NCI-H2107 (cell line): ENCODE measurements at regions not wholly inside any gene's neighbourhood (a gene's known extent, or its start where the extent isn't known, plus 50 kb on each side); places are given as distances from the start of the nearest gene placed in this dataset.

Experiments used
- DNase-seq: peaks from one replicate; lab custom pipeline; 2025; lab: John Stamatoyannopoulos, UW

DNA sequence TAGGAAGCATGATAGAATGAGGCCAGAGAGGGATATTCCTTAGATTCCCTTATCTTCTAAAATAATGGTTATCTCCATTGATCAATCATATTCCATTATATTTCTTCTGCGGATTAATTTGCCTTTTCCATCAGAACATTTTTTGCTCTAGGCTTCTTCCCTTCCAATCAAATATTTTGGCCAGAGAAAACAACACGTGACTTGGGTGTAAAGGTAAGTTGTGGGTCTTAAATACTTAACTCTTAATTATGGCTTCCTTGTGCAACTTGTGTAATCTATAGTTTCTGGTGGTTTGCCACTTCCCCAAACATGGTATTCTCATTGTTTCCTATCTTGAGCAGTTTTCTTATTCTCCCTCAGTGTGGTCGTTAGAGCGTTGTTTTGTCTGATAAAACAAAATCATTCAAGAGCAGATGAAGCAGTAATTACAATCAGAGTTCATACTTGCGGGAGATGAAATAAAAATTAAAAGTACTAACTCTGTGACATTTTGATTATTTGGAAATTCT lies 889.3 kb downstream of the MAT2B start:
- no peak for DNase-seq

GRCh38 chr5:164412531-164412930 lies 907.1 kb downstream of the MAT2B start:
- no peak for DNase-seq

DNA sequence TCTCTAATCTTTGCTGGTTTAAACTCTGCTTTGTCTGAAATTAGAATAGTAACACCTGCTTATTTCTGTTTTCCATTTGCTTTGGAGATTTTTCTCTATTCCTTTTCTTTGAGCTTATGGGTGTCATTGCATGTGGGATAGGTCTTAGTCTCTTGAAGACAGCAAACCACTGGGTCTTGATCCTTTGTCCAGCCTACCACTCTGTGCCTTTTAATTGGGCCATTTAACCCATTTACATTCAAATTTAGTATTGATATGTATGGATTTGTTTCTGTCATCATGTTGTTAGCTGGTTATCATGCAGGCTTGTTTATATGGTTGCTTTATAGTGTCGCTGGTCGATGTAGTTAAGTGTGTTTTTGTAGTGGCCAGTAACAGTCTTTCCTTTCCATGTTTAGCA lies 914.7 kb downstream of the MAT2B start:
- DNase-seq, result no peak

GRCh38 chr5:164422400-164422799 lies 917.0 kb downstream of the MAT2B start:
- no peak for DNase-seq

- no peak for DNase-seq
Measured at GRCh38 chr5:164431634-164432304, 926.4 kb downstream of the MAT2B start.

DNA sequence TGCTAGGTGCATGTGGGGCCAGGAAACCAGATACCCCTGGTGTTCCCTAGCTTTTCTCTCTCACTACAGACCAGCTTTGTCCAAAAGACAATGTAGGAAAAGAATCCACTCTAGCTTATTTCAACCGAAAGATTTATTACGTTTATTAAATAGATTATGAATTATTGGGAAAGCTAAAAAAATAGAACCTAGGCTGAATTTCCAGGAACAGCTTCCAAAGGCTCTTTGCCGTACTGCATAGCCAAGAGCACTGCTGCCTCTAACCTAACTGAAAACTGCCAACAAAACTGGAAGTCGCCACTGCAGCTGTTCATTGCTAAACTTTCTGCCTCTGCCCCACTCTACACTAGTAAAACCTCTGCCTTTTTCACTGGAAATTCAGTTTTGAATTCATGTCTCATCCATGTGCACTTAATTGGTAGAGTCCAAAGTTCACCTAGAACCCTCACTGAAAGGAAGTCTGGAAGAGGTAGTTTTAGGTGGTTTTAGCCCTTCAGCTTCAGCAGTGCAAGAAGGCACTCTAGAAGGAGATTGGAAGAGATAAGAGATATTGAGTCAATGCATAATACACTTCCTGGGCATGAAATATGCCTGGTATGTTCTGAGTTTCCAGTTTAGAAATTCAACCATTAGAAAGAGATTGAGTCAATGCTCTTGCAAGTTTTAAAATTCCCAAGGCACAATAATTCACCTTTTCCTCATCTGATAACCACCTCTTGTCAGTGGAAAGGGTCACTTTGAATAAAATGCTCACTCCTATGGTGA lies 927.9 kb downstream of the MAT2B start:
- DNase-seq, result no peak

DNA sequence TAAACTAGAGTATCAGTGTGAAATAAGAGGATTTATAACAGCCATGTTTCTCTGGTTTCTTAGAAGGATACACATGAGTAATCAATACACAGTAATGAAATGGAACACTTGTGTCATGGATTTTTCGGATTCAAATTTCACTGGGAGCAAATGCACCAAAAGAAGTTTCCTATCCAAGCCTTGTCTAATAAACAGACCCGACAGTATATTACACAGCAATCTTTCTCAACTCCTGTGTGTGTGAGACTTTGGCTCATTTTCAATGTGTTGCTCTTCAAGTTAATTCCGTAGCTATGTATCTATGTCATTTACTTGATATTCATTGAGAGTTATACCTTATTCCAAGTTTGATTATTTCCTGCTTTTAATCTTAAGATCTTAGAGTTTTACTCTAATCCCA lies 930.2 kb downstream of the MAT2B start:
- no peak for DNase-seq

GRCh38 chr5:164439799-164440198 lies 934.4 kb downstream of the MAT2B start:
- DNase-seq, result no peak

DNA sequence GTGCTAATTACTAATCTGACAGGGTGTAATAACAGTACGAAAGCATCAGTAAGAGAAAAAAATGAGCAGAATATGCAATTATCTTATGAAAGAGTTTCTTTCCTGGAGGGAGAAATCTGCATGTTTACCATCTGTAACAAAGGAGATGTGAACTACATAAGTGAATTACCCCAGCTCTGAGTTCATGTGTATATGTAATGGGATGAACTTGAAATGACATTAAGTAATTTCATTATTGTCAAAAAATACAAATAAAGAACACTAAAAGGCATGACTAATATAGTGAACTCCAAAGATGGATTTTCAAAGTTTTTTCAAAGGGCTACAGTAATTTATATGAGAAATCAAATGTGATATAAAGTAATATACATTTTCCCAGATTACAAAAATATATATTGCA lies 944.0 kb downstream of the MAT2B start:
- no peak for DNase-seq

- DNase-seq, result no peak
Measured at GRCh38 chr5:164466033-164466432, 960.6 kb downstream of the MAT2B start.

DNA sequence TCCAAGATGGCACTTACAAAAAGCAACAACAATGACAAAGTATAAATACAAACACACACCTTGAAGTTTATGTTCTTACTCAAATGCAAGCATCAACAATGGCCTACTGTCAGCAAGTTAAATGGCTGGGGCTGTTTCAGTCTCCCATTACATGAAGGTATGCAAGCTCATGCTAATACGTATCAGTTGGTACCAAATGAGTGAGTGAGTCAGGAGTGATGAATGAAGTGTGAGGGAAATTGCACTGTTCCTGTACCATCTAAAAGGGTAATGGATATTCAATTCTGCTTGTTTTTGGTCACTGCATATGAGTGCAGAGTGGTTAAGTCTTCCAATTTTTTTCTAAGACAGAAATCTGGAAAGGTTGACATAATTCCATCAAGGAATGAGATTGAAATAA lies 964.9 kb downstream of the MAT2B start:
- no peak for DNase-seq

DNA sequence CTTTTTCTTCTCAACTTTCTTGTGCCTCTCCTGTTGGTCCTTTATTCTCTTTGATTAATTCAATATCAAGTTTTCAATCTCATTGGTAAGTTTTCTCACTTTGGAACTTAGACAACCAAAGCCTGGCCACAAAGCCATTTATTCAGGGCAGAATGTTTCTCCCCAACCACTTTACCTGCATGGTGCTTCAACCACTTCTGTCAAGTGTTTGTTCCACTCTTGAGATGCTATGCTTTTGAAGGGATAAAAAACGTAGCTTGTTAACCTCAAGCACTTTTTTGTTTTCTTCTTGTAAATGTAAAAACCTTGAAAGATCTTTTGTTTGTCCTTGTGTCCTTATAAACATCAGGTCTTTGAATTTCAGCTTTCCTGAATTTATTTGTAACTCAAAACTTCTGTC lies 966.7 kb downstream of the MAT2B start:
- DNase-seq, result no peak

- no peak for DNase-seq
Measured at GRCh38 chr5:164475339-164475977, 970.0 kb downstream of the MAT2B start.

GRCh38 chr5:164481270-164481669 lies 975.9 kb downstream of the MAT2B start:
- no peak for DNase-seq

- DNase-seq, result no peak
Measured at GRCh38 chr5:164482351-164482750, 976.9 kb downstream of the MAT2B start.

DNA sequence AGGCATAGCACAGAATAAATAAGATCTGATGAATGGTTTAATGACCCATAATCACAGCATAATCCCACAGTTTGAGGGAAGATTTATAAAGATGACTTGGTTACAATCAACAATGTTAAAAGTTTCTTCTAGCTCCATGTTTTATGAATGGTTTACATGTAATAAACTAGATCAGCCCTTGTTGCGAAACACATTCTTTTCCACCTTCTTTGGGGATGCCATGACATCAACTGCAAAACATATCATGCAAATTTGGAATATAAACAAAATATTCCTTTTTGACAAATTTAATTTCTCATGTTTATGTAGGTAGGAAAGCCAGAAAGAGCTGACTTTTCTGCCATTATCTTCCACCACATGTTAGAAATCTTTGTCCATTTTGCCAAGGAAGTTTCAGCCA lies 979.5 kb downstream of the MAT2B start:
- no peak for DNase-seq

- no peak for DNase-seq
Measured at GRCh38 chr5:164487939-164488338, 982.5 kb downstream of the MAT2B start.

DNA sequence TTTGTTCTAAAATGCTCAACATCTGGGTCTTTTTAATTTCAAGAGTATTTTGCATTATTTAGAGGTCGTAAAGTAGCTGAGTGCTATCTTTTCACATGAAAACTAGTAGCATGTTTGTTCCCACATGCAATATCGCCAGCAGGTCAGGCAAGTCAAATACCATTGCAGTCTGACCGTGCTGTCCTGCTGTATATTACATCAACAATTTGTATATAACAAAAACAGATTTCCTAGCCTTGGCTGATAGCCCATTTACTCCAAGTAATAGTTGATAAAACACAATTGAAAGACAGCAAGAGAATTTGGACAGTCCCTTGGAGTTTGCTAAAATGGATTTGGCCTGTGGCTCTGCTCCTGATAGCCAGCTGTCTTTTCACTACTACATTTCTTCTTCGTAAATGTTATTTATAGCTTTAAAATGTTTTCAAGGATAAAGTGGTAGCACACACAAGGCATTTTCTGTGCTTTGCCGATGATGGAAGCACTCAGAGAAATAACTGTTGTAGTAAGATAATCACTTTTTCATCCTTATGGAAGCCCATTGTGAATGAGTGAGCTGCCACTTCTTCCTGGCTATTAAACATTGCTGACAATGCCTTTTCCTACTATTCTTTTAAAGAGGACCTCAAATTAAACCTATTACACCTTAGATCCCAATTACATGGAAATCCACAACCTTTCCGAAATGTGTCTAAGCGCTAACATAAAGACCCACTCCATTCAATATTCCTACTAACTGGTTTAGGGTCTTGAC lies 992.1 kb downstream of the MAT2B start:
- no peak for DNase-seq

- DNase-seq, result no peak
Measured at GRCh38 chr5:164498438-164498837, 993.0 kb downstream of the MAT2B start.

GRCh38 chr5:164500856-164501255 lies 995.4 kb downstream of the MAT2B start:
- no peak for DNase-seq

DNA sequence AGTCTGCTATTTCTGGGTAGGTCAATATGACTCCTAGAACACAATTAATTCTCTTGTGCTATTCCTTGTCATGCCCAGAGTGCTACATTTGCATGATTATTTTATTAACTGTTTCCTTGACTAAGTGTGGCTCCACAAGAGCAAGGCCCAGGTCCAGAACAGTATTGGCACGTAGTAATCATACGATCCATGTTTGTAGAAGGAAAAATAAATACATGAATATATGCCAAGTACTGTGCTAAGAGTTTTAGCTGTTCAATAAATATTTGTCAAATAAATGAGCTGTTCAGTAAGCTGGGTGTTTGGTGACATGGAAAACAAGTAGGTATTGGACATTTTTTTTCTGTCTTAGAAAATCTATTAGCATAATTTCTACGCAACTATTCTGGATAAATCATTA lies 995.9 kb downstream of the MAT2B start:
- DNase-seq, result no peak

DNA sequence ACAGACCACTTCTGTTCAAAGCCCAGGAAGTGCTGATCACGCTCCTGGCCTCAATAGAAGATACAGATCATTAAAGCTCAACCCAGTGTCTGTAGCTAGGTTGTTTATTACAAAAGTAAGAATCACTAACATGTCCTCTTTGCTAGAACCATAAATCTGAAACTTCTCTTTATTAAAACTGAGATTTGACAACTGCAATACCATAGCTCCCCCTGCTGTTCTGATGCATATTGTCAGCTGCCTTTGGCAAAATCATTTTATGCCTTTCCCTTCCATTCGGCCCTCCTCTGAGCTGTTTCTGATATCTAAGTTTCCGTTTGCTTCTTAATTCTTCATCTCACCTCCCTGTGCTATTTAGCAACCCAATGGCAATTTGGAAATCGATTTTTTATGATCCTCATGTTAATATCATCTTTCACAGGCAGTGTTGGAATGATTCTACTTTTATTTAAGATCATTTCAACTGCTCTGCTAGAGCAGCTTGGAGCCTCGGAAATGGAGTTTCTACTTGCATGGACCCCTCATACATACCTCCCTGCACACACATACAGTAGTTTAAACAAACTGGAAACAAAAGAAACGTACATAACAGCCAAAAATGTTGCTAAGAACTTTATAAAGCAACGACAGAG lies 998.8 kb downstream of the MAT2B start:
- no peak for DNase-seq
